Liver (tissue), 7 donors: ENCODE measurements at regions not wholly inside any gene's neighbourhood (a gene's known extent, or its start where the extent isn't known, plus 50 kb on each side); places are given as distances from the start of the nearest gene placed in this dataset.
"Not testable (repeated sequence)": the region's sequence is repeated elsewhere in the genome, so short reads cannot be mapped to it uniquely, and the experiment has no call there.

ENCODE experiments used
- DNase-seq: peaks from one replicate; pipeline ENCODE4 v3.0.0-alpha.2; 2017; ENCODE audit warnings: low spot score
- H3K27ac ChIP-seq, 2 donors: one replicate each; pipeline ENCODE4 v1.7.0; 2013; ENCODE audit warnings: inconsistent platforms in 2 of 2, low read length in 2 of 2, control low read depth in 1 of 2, low read depth in 1 of 2, mild to moderate bottlenecking in 1 of 2
- H3K27me3 ChIP-seq, 4 donors: one replicate each; pipeline versions ENCODE4 v1.6.1 to v1.7.0; 2013; ENCODE audit warnings: low read length in 3 of 4, inconsistent platforms in 1 of 4, mild to moderate bottlenecking in 1 of 4, moderate library complexity in 1 of 4; ENCODE audit not compliant: control insufficient read depth in 4 of 4, insufficient read depth in 4 of 4
- H3K36me3 ChIP-seq, 4 donors: one replicate each; pipeline versions ENCODE4 v1.6.1 to v1.7.0; 2013; ENCODE audit warnings: low read length in 3 of 4, mild to moderate bottlenecking in 3 of 4, low read depth in 1 of 4, moderate library complexity in 1 of 4; ENCODE audit not compliant: control insufficient read depth in 4 of 4, insufficient read depth in 3 of 4
- H3K4me1 ChIP-seq, 4 donors: one replicate each; pipeline versions ENCODE4 v1.6.1 to v1.7.0; 2013; ENCODE audit warnings: low read length in 3 of 4, mild to moderate bottlenecking in 3 of 4, moderate library complexity in 1 of 4; ENCODE audit not compliant: control insufficient read depth in 4 of 4, insufficient read depth in 4 of 4
- H3K4me3 ChIP-seq, 3 donors: one replicate each; pipeline versions ENCODE4 v1.6.1 to v1.7.0; 2013; ENCODE audit warnings: low read length in 3 of 3, control low read depth in 1 of 3, low read depth in 1 of 3, mild to moderate bottlenecking in 1 of 3
- H3K9ac ChIP-seq, 2 donors: one replicate each; pipeline ENCODE4 v1.7.0; 2013; ENCODE audit warnings: low read length in 2 of 2, mild to moderate bottlenecking in 2 of 2, moderate library complexity in 2 of 2, control low read depth in 1 of 2, low read depth in 1 of 2
- H3K9me3 ChIP-seq, 4 donors: one replicate each; pipeline versions ENCODE4 v1.6.1 to v1.7.0; 2013; ENCODE audit warnings: low read length in 3 of 4; ENCODE audit not compliant: control insufficient read depth in 4 of 4
- ATF3 ChIP-seq: IDR thresholded peaks from 2 replicates; pipeline ENCODE4 v1.6.1; 2016; ENCODE audit warnings: antibody characterized with exemption
- EGR1 ChIP-seq, 2 donors: IDR thresholded peaks; 2 replicates each; pipeline ENCODE4 v1.6.1; 2016 to 2018; ENCODE audit warnings: antibody characterized with exemption in 2 of 2, low read depth in 2 of 2
- FOXA1 ChIP-seq: IDR thresholded peaks from 2 replicates; pipeline ENCODE4 v1.6.1; 2016; ENCODE audit warnings: antibody characterized with exemption
- FOXA2 ChIP-seq: IDR thresholded peaks from 2 replicates; pipeline ENCODE4 v1.6.1; 2016; ENCODE audit warnings: antibody characterized with exemption
- GABPA ChIP-seq, 2 donors: IDR thresholded peaks in 1 of 2; conservative IDR thresholded peaks in 1 of 2; 2 replicates each; pipeline ENCODE4 v1.6.1; 2016; ENCODE audit warnings: antibody characterized with exemption in 2 of 2, mild to moderate bottlenecking in 1 of 2, moderate library complexity in 1 of 2
- HNF4A ChIP-seq, 2 donors: conservative IDR thresholded peaks; 2 replicates each; pipeline ENCODE4 v1.6.1; 2016; ENCODE audit warnings: antibody characterized with exemption in 2 of 2, mild to moderate bottlenecking in 2 of 2
- JUND ChIP-seq, 2 donors: IDR thresholded peaks; 2 replicates each; pipeline ENCODE4 v1.6.1; 2016; ENCODE audit warnings: antibody characterized with exemption in 2 of 2
- NR2F2 ChIP-seq: IDR thresholded peaks from 2 replicates; pipeline ENCODE4 v1.6.1; 2016; ENCODE audit warnings: antibody characterized with exemption
- RAD21 ChIP-seq, 2 donors: IDR thresholded peaks; 2 replicates each; pipeline ENCODE4 v1.6.1; 2016; ENCODE audit warnings: antibody characterized with exemption in 2 of 2, mild to moderate bottlenecking in 2 of 2
- RXRA ChIP-seq, 2 donors: IDR thresholded peaks; 2 replicates each; pipeline ENCODE4 v1.6.1; 2017 to 2018; ENCODE audit warnings: antibody characterized with exemption in 2 of 2, mild to moderate bottlenecking in 1 of 2
- SP1 ChIP-seq: IDR thresholded peaks from 2 replicates; pipeline ENCODE4 v1.6.1; 2018; ENCODE audit warnings: antibody characterized with exemption, mild to moderate bottlenecking
- TAF1 ChIP-seq: conservative IDR thresholded peaks from 2 replicates; pipeline ENCODE4 v1.6.1; 2016; ENCODE audit warnings: antibody characterized with exemption, mild to moderate bottlenecking
- YY1 ChIP-seq: IDR thresholded peaks from 2 replicates; pipeline ENCODE4 v1.6.1; 2016; ENCODE audit warnings: antibody characterized with exemption, mild to moderate bottlenecking
- WGBS: extraction: QIAGEN DNeasy Blood & Tissue Kit; methylation state at CpG from one replicate; pipeline ENCODE4 v1.1.7; 2013; 5-methylcytosine and 5-hydroxymethylcytosine counted together
- TF ChIP-seq, protein P1 (sequence below): IDR thresholded peaks from 2 replicates; pipeline ENCODE4 v1.6.1; 2016; ENCODE audit warnings: antibody characterized with exemption, mild to moderate bottlenecking
- donor health status: healthy.
- donor health status: healthy.
- donor health status: healthy.
- donor health status: healthy.

DNA sequence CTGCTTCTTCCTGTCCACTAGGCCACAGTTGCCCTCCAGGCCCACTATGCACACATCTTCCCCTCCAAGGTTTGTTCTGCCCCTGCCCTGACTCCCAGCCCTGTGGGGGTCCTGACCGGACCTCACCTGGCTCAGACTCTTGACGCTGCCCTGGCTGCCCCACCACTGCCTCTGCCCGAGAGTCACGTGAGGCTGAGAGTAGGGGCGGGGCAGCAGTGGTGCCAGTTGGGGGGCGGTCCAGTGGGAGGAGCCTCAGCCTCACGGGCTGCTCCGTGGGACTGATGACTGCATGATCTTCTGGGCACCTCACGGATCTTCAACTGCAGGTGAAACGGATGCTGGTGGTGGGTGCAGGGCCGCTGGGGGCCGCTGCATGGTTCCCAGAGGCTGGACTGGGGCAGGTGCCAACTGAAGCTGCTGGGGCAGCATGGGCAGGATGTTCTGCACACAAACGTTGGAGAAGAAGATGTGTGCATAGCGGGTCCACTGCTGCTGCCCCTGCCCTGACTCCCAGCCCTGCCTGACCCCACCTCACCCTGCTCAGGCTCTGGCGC, 77.6 kb downstream of the HHIPL2 start:
- not testable (repeated sequence) for H3K4me1 ChIP-seq, H3K27ac ChIP-seq, H3K4me3 ChIP-seq

DNA sequence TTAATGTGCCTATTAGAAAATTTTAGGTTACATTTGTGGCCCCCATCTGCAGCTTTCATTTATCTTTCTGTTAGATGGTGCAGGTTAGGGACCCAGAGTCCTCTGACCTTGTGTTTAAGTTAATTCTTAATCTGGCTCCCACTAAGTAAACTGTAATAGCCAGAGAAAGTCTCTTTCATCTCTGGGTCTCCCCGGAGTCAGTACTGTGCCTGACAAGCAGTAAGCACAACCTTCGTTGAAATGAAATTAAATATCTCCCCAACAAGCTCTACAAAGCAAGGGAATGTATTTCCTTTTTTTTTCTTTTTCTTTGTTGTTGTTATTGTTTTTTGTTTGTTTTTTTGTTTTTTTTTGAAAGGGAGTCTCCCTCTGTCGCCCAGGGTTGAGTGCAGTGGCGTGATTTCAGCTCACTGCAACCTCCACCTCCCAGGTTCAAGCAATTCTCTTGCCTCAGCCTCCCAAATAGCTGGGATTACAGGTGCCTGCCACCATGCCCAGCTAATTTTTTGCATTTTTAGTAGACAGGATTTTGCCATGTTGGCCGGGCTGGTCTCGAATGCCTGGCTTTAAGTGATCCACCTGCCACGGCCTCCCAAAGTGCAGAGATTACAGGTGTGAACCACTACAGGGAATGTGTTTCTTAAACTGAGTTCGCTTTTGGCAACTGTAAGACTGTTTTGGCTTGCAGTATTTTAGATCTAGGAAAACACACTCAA, 81.6 kb downstream of the HHIPL2 start:
- Histone ChIP-seq H3K27me3 (no peaks in the 10 kb centered on the region), H3K9ac (no peak overlapping the region), H3K4me1 (peaks cover 4 to 14% (median 10%) of the 10 kb centered on the region in 4 donors), H3K4me3 (no peak overlapping the region), H3K9me3 (no peaks in the 10 kb centered on the region), H3K36me3 (no peaks in the 10 kb centered on the region), H3K27ac (peak overlapping the region; percentile 21 to 95)
- TF ChIP-seq, protein P1, sequence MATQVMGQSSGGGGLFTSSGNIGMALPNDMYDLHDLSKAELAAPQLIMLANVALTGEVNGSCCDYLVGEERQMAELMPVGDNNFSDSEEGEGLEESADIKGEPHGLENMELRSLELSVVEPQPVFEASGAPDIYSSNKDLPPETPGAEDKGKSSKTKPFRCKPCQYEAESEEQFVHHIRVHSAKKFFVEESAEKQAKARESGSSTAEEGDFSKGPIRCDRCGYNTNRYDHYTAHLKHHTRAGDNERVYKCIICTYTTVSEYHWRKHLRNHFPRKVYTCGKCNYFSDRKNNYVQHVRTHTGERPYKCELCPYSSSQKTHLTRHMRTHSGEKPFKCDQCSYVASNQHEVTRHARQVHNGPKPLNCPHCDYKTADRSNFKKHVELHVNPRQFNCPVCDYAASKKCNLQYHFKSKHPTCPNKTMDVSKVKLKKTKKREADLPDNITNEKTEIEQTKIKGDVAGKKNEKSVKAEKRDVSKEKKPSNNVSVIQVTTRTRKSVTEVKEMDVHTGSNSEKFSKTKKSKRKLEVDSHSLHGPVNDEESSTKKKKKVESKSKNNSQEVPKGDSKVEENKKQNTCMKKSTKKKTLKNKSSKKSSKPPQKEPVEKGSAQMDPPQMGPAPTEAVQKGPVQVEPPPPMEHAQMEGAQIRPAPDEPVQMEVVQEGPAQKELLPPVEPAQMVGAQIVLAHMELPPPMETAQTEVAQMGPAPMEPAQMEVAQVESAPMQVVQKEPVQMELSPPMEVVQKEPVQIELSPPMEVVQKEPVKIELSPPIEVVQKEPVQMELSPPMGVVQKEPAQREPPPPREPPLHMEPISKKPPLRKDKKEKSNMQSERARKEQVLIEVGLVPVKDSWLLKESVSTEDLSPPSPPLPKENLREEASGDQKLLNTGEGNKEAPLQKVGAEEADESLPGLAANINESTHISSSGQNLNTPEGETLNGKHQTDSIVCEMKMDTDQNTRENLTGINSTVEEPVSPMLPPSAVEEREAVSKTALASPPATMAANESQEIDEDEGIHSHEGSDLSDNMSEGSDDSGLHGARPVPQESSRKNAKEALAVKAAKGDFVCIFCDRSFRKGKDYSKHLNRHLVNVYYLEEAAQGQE: peak; percentile 75
- TF ChIP-seq HNF4A (conservative IDR thresholded peaks at IDR 0.05) (peak in 1 of 2 donors; percentile 46), FOXA1 (peak; percentile 31), RAD21 (IDR thresholded peaks at IDR 0.05) (peak in 1 of 2 donors; percentile 20), ATF3 (no peak), YY1 (no peak), TAF1 (peak; percentile 1), NR2F2 (no peak), EGR1 (IDR thresholded peaks at IDR 0.05; ENCODE audit: low read depth in 2 of 2) (no peak), SP1 (peak; percentile 36), JUND (IDR thresholded peaks at IDR 0.05) (peak in 1 of 2 donors; percentile 22), RXRA (IDR thresholded peaks at IDR 0.05) (peak; percentile 93 to 94), FOXA2 (peak; percentile 61), GABPA (IDR thresholded peaks at IDR 0.05 in 1 of 2, conservative IDR thresholded peaks at IDR 0.05 in 1 of 2) (no peak)
- no peak for DNase-seq
- WGBS: 73% methylated on average over 8 of the region's 8 CpGs

More for the DNA sequence above, 77.6 kb downstream of the HHIPL2 start:
- whole genome bisulfite sequencing: 82% methylated on average over 15 of the region's 15 CpGs
- not testable (repeated sequence) for H3K9me3 ChIP-seq, H3K36me3 ChIP-seq, DNase-seq, H3K9ac ChIP-seq, H3K27me3 ChIP-seq
